RWPE1 (cell line): ENCODE measurements at regions not wholly inside any gene's neighbourhood (a gene's known extent, or its start where the extent isn't known, plus 50 kb on each side); places are given as distances from the start of the nearest gene placed in this dataset.

Experiments
- CTCF ChIA-PET: fragments of 350-600 bp; sonication (Branson Sonifier 250); formaldehyde crosslinking; extraction: SDS; loops from one replicate; lab custom pipeline; 2021; lab: Yijun Ruan, JAX
- POLR2A ChIA-PET: fragments of 400-600 bp; formaldehyde crosslinking; extraction: SDS; loops from one replicate; lab custom pipeline; 2020; ENCODE audit warnings: antibody characterized with exemption; ENCODE audit not compliant: low non-redundant PET; lab: Yijun Ruan, JAX
- DNase-seq: peaks from one replicate; pipeline ENCODE4 v3.0.0; 2012; ENCODE audit warnings: low spot score
- H3K27ac ChIP-seq: fragments of 450-650 bp; 2 replicates; pipeline ENCODE4 v1.5.1; 2017
- CTCF ChIP-seq: fragments of 450-650 bp; conservative IDR thresholded peaks from 2 replicates; pipeline ENCODE4 v1.5.1; 2017; ENCODE audit warnings: low read depth, mild to moderate bottlenecking

DNA sequence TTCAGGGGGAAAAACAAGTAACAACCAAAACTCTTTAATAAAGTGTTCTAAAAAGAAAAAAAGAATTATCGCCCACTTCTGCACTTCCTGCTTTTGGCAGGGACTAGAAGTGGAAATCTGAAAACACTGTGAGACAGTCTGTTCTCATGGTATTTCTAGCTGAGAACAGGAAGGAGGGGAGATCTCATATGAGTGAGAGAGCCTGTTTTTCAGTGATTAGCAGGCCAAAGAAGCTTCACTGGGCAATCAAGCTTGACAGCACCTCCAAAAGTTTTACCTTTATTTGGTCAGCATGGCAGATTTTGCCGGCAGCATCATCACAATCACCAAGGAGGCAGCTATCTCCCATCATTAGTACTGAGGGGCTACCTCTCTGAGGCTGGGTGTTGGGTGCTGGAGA lies 79.5 kb upstream of the ATXN1 start:
- H3K27ac ChIP-seq, result no peak overlapping the region
- ChIA-PET CTCF (no interaction called here), POLR2A (no interaction called here)
- TF ChIP-seq CTCF, result no peak
- DNase-seq, result no peak

DNA sequence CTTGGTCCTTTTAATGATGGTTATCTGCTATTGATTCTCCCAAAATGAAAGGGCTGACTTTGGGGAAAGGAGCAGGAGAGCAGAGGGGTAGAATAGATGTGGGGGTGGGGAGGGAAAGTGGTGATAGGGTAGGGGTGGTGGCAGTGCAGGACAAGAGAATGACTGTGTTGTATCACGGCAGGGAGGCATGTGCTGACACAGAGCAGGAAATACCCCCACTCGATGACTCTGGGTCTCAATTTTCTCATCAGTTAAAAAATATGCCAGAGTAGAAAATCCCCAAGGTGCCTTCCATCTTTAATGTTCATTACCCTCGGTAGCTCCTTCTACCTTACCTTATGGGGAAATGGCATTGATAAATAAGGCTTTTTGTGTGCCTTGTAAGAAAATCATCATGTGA lies 79.0 kb upstream of the ATXN1 start:
- ChIA-PET POLR2A (no interaction called here), CTCF (no interaction called here)
- no peak overlapping the region for H3K27ac ChIP-seq

GRCh38 chr6:16839631-16840179 lies 78.4 kb upstream of the ATXN1 start:
- POLR2A ChIA-PET, result no interaction called here
- CTCF ChIA-PET, result interaction anchor here (0.6 kb wide), 1 partner anchor 10 kb away, joined by 3 read pairs; no protein-coding TSS in a partner anchor
- DNase-seq, result no peak
- no peak overlapping the region for H3K27ac ChIP-seq
- TF ChIP-seq CTCF, result no peak

More for the DNA sequence above, 79.0 kb upstream of the ATXN1 start:
- TF ChIP-seq CTCF, result no peak
- no peak for DNase-seq

- CTCF ChIA-PET, result interaction anchor here (0.7 kb wide), 1 partner anchor 174 kb away, joined by 8 read pairs; no protein-coding TSS in a partner anchor
- H3K27ac ChIP-seq, result no peak overlapping the region
- no peak for TF ChIP-seq CTCF
- POLR2A ChIA-PET, result no interaction called here
- no peak for DNase-seq
Measured at GRCh38 chr6:16837217-16837972, 76.1 kb upstream of the ATXN1 start.

DNA sequence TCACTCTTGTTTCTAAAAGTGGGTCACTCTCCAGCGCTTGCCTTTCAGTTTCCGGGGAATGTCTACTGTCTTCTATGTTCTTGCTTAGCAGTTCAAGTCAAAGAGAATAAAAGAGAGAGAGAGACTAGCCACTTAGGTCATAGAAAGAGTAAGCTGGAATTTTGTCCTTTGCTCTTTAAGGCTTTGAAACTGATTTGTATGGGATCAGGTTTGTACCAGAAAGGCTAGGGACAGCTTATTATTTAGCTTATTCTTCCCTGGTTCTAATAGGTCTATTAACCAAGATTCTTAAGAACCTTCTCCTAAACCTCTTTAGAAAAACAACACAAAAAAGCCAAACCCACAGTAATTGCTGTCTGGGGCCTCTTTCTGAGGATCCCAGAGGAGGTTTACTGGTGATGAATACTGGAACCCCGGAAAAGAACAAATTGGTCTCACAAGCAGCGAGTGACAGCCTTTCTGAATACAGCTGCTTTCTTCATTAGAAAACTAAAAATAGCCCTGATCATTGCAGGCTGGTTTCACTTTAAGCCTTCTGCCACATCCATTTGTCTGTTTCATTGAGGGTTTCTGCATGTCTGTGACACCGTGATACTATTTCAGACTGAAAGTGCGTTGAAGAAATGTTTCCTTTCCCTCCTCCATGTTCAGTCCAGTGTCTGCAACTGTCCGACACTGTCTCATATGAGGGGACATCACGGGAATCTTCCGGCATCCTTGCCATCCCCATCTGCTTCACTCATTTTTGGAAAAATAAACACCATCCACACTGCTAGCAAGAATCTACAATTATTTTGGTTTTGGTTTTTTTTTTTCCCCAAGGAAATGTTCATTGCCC lies 75.1 kb upstream of the ATXN1 start:
- DNase-seq, result no peak
- no peak overlapping the region for H3K27ac ChIP-seq
- TF ChIP-seq CTCF, result no peak
- ChIA-PET POLR2A (interaction anchor here (0.6 kb wide), 1 partner anchor 18 kb away, joined by 13 read pairs; no protein-coding TSS in a partner anchor), CTCF (interaction anchor here (0.6 kb wide), 3 partner anchors 74 to 1074 kb away, joined by 3 read pairs; no protein-coding TSS in a partner anchor)

DNA sequence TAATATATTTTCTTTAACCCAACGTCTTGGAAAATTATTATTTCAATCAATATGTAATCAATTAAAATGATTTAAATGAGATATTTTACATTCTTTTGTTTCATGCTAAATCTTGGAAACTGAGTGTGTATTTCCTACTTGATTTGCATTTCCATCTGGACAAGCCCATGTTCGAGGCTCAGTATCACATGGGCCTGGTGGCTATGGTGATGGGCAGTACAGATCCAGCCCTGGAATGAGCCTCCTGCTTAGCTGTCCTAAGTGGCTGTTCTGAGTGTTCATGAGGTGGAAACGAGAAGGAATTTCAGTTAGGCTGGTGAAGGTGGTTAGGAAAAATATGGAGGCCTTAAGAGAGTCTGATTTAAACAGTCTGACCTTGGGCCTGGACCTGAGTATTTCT lies 73.0 kb upstream of the ATXN1 start:
- ChIA-PET CTCF (no interaction called here), POLR2A (no interaction called here)
- H3K27ac ChIP-seq, result no peak overlapping the region
- no peak for TF ChIP-seq CTCF
- no peak for DNase-seq
